HFFc6 (cell line): ENCODE measurements at regions not wholly inside any gene's neighbourhood (a gene's known extent, or its start where the extent isn't known, plus 50 kb on each side); places are given as distances from the start of the nearest gene placed in this dataset.

Source experiments
- DNase-seq: peaks from one replicate; pipeline ENCODE4 v3.0.0-alpha.2; 2018
- H3K27ac Mint-ChIP-seq: 2 replicates; pipeline ENCODE4 v1.8.0; 2020; ENCODE audit warnings: mild to moderate bottlenecking, mixed read lengths
- H3K27me3 Mint-ChIP-seq: 2 replicates; pipeline ENCODE4 v1.8.0; 2021; ENCODE audit warnings: mild to moderate bottlenecking, moderate library complexity, mixed read lengths; ENCODE audit not compliant: insufficient read depth
- H3K36me3 Mint-ChIP-seq: 2 replicates; pipeline ENCODE4 v1.8.0; 2021; ENCODE audit warnings: low read depth, mixed read lengths
- H3K4me1 Mint-ChIP-seq: 2 replicates; pipeline ENCODE4 v1.8.0; 2020; ENCODE audit warnings: low read depth, mixed read lengths
- H3K4me3 Mint-ChIP-seq: 2 replicates; pipeline ENCODE4 v1.8.0; 2020; ENCODE audit warnings: mild to moderate bottlenecking, moderate library complexity, mixed read lengths
- H3K9me3 Mint-ChIP-seq: 2 replicates; pipeline ENCODE4 v1.8.0; 2020; ENCODE audit warnings: mild to moderate bottlenecking, mixed read lengths
- TF ChIP-seq, protein P1 (sequence below): fragments of 200-600 bp; sonication (generic); IDR thresholded peaks from 2 replicates; pipeline ENCODE4 v1.5.0; 2021; ENCODE audit warnings: antibody characterized with exemption, mild to moderate bottlenecking

DNA sequence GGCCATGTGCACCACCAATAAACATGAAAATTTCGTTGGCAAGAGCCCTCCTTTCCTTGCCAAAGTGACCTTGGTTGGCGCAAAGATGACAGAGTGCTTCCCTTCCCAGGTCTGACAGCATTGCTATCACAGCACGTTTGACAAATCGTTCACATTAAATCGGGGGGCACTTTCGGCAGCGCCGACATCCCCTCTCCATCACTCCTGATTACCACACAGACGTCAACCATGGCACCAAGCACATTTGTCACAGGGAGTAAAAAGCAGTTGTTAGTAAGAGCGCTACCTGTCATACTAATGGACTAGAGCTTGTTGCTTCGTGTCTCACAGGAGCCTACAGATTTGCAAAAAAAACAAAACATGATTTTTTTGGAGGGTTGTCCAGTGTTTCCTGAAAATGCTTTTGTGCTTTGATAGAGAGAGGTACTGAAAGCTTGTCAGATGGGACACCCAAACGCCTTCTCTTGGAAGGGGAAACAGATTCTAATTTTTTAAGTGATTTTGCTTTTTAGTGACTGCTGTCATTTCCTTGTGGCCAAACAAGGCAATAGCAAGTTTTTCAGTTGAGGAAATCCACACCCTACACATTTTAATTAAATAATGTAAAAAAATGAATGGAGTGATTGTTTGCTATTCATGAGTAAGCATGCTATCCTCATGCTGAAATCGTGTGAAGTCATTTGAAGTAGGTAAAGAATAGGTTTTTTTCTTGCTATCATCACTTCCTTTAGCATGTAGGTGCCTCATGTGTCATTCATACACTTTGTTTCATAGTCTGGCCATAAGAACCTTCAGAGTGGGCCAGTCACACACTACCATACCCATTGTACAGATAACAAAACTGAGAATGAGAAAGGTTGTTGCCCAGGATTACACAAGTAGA is 682.8 kb upstream of the WWC1 start:
- no peaks in the 10 kb centered on the region for H3K36me3 Mint-ChIP-seq
- no peaks in the 10 kb centered on the region for H3K4me1 Mint-ChIP-seq
- H3K27me3 Mint-ChIP-seq: no peaks in the 10 kb centered on the region
- DNase-seq: no peak
- H3K9me3 Mint-ChIP-seq: no peaks in the 10 kb centered on the region
- H3K27ac Mint-ChIP-seq: no peak overlapping the region
- no peak overlapping the region for H3K4me3 Mint-ChIP-seq
- TF ChIP-seq, protein P1, sequence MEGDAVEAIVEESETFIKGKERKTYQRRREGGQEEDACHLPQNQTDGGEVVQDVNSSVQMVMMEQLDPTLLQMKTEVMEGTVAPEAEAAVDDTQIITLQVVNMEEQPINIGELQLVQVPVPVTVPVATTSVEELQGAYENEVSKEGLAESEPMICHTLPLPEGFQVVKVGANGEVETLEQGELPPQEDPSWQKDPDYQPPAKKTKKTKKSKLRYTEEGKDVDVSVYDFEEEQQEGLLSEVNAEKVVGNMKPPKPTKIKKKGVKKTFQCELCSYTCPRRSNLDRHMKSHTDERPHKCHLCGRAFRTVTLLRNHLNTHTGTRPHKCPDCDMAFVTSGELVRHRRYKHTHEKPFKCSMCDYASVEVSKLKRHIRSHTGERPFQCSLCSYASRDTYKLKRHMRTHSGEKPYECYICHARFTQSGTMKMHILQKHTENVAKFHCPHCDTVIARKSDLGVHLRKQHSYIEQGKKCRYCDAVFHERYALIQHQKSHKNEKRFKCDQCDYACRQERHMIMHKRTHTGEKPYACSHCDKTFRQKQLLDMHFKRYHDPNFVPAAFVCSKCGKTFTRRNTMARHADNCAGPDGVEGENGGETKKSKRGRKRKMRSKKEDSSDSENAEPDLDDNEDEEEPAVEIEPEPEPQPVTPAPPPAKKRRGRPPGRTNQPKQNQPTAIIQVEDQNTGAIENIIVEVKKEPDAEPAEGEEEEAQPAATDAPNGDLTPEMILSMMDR: peak; percentile 59

DNA sequence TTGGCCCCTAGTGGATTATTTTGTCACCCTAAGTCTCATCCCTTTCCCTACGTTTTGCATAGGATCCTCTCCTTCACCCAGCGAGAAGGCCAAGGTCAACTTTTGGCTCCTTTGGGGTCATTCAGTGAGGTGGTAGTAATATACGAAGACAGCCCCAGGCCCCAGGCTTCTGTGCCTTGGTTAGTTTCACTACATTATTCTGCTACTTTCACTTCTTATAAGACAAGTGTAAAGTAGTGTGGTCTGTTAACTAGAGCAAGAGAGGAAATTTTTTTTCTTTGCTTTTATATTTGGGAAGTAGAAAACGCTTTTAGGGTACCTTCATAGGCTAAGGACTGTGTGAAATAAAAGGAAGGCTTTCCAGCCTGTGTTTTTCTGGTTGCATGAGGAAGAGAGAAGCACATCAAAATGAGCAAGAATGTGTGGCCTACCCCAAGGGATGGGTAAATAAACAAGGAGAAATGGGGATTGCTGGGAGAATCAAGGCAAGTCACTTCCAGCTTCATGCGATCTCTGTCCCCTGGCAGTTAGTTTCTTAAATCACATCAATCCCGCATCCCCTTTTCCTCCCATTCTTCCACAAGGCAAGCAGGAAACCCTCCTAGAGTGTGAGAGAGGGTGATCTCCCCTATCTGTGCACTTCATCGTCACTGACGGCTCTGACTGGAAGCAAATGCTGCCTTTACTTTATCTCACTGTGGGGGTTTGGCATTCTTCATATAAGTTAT is 677.0 kb upstream of the WWC1 start:
- Mint-ChIP-seq H3K36me3 (no peaks in the 10 kb centered on the region), H3K4me3 (no peak overlapping the region), H3K27me3 (no peaks in the 10 kb centered on the region), H3K27ac (no peak overlapping the region), H3K9me3 (no peaks in the 10 kb centered on the region), H3K4me1 (peaks cover 15% of the 10 kb centered on the region)
- TF ChIP-seq, protein P1: no peak
- no peak for DNase-seq

DNA sequence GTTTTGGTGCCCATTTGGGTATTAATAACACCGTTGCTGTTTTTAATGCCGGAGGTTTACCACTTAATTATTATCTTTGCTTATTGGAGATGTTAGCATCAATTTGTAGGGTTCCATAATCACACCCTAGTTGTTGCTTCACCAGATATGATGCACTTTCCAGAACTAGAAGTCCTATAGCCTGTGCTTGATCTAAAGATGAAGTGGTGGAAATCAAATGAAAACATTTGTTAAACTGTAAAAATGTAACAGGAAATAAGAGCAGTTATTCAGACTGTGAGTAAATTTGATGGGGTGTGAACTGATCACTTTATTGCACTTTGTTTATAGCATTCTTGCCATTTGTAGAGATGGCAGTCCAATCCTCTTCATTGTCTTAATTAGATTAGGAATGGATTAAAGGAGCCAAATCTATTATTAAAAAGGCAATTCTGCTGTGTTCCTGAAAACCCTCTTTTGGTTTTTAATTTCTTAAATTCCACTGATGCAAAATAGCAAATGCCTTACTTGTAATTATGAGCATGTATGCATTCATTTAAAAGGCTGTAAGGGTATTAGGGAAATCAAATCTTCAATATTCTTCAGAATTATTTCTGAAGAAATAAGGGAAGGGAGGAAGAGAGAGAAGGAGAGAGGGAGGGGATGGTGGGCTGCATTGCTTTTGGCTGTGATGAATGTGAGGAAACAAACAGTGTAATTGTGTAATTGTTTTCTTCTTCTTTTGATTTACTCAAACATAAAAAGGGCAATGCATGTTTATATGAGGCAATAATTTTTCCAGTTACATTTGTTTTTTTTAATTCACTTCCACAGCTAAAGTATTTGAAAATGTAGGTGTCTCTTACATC is 675.2 kb upstream of the WWC1 start:
- Mint-ChIP-seq H3K9me3 (no peaks in the 10 kb centered on the region), H3K27me3 (peaks cover 2% of the 10 kb centered on the region), H3K4me3 (no peak overlapping the region), H3K27ac (no peak overlapping the region), H3K4me1 (peaks cover 15% of the 10 kb centered on the region), H3K36me3 (no peaks in the 10 kb centered on the region)
- TF ChIP-seq, protein P1: no peak
- no peak for DNase-seq

DNA sequence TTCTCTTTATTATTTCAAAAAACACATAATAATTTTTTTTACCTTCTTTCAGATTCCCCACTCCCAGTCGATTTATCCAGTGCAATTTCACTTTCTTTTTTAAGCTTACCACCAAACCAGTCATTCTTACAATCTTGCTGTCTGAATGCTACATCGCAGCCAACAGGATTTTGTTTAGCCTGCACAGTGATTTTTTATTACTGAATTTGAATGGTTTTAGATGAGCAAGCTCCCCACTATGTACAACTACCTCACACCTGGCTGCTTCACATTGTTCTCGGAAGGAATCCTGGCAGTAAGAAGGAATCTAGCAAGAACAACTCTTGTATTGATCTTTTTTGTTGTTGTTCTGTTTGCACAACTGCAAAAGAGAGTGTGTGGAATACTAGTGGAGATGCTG is 668.1 kb upstream of the WWC1 start:
- no peaks in the 10 kb centered on the region for H3K36me3 Mint-ChIP-seq
- TF ChIP-seq, protein P1: no peak
- no peak overlapping the region for H3K27ac Mint-ChIP-seq
- H3K4me3 Mint-ChIP-seq: peak overlapping the region; percentile 57; the same call in 1 of the 2 replicates
- peaks cover 16% of the 10 kb centered on the region for H3K4me1 Mint-ChIP-seq
- peaks cover 2% of the 10 kb centered on the region for H3K27me3 Mint-ChIP-seq
- H3K9me3 Mint-ChIP-seq: no peaks in the 10 kb centered on the region
- DNase-seq: no peak

DNA sequence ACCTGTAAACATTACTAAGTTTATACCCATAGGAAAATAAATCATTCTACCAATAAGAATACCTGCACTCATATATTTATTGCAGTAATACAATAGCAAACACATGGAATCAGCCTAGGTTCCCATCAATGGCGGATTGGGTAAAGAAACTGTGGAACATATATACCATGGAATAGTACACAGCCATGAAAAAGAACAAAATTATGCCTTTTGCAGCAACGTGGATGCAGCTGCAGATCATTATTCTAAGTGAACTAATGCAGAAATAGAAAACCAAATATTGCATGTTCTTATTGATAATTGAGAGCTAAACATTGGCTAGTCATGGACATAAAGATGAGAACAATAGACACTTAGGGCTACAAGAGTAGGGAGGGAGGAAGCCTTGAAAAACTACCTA is 667.4 kb upstream of the WWC1 start:
- TF ChIP-seq, protein P1: no peak
- Mint-ChIP-seq H3K27me3 (peaks cover 2% of the 10 kb centered on the region), H3K9me3 (no peaks in the 10 kb centered on the region), H3K27ac (no peak overlapping the region), H3K4me1 (peaks cover 16% of the 10 kb centered on the region), H3K4me3 (no peak overlapping the region), H3K36me3 (no peaks in the 10 kb centered on the region)
- DNase-seq: no peak
